Trophoblast cell (in vitro differentiated cells and primary cell): ENCODE measurements at regions not wholly inside any gene's neighbourhood (a gene's known extent, or its start where the extent isn't known, plus 50 kb on each side); places are given as distances from the start of the nearest gene placed in this dataset.

Source experiments
- DNase-seq, 2 donors: peaks; one replicate each; pipeline ENCODE4 v3.0.0-alpha.2; 2016
- H2AFZ ChIP-seq: 2 replicates; pipeline ENCODE4 v1.6.1; 2013; ENCODE audit warnings: low read length, moderate library complexity, mild to moderate bottlenecking; ENCODE audit not compliant: insufficient read depth, poor library complexity
- H2AK5ac ChIP-seq: 2 replicates; pipeline ENCODE4 v1.6.1; 2013; ENCODE audit warnings: mild to moderate bottlenecking, low read length
- H2BK120ac ChIP-seq: 2 replicates; pipeline ENCODE4 v1.6.1; 2013; ENCODE audit warnings: low read length, mild to moderate bottlenecking, moderate library complexity; ENCODE audit not compliant: insufficient read depth, poor library complexity
- H2BK12ac ChIP-seq: 2 replicates; pipeline ENCODE4 v1.6.1; 2013; ENCODE audit warnings: mild to moderate bottlenecking, low read length, moderate library complexity
- H2BK5ac ChIP-seq: 2 replicates; pipeline ENCODE4 v1.6.1; 2013; ENCODE audit warnings: low read length, low read depth, moderate library complexity, mild to moderate bottlenecking; ENCODE audit not compliant: poor library complexity
- H3K14ac ChIP-seq: 2 replicates; pipeline ENCODE4 v1.6.1; 2013; ENCODE audit warnings: mild to moderate bottlenecking, low read length
- H3K18ac ChIP-seq: 2 replicates; pipeline ENCODE4 v1.6.1; 2013; ENCODE audit warnings: mild to moderate bottlenecking, low read length
- H3K23ac ChIP-seq: 2 replicates; pipeline ENCODE4 v1.6.1; 2013; ENCODE audit warnings: low read length
- H3K27ac ChIP-seq: 2 replicates; pipeline ENCODE4 v1.5.1; 2013; ENCODE audit warnings: low read depth, mild to moderate bottlenecking, inconsistent platforms, low read length, moderate library complexity
- H3K27me3 ChIP-seq: 2 replicates; pipeline ENCODE4 v1.6.1; 2013; ENCODE audit warnings: inconsistent platforms, mild to moderate bottlenecking, low read length, moderate library complexity; ENCODE audit not compliant: insufficient read depth
- H3K36me3 ChIP-seq, 2 experiments: 1 replicate in 1 of 2; 2 replicates in 1 of 2; pipeline ENCODE4 v1.6.1; 2013; ENCODE audit warnings: low read length in 2 of 2, mild to moderate bottlenecking in 2 of 2, moderate library complexity in 1 of 2; ENCODE audit not compliant: insufficient read depth in 2 of 2, control insufficient read depth in 1 of 2
- H3K4ac ChIP-seq: 2 replicates; pipeline ENCODE4 v1.6.1; 2013; ENCODE audit warnings: low read depth, mild to moderate bottlenecking, low read length, moderate library complexity
- H3K4me1 ChIP-seq, 2 experiments: 1 replicate in 1 of 2; 2 replicates in 1 of 2; pipeline ENCODE4 v1.6.1; 2013; ENCODE audit warnings: low read length in 2 of 2, mild to moderate bottlenecking in 2 of 2, moderate library complexity in 1 of 2; ENCODE audit not compliant: insufficient read depth in 2 of 2, control insufficient read depth in 1 of 2
- H3K4me2 ChIP-seq: 2 replicates; pipeline ENCODE4 v1.6.1; 2013; ENCODE audit warnings: inconsistent platforms, mild to moderate bottlenecking, low read length, moderate library complexity
- H3K4me3 ChIP-seq: 2 replicates; pipeline ENCODE4 v1.5.1; 2013; ENCODE audit warnings: mild to moderate bottlenecking, low read depth, low read length, inconsistent platforms
- H3K79me1 ChIP-seq: one replicate; pipeline ENCODE4 v1.6.1; 2013; ENCODE audit warnings: low read length
- H3K79me2 ChIP-seq: 2 replicates; pipeline ENCODE4 v1.6.1; 2013; ENCODE audit warnings: low read length, mild to moderate bottlenecking; ENCODE audit not compliant: control insufficient read depth, insufficient read depth, poor library complexity
- H3K9ac ChIP-seq: 2 replicates; pipeline ENCODE4 v1.6.1; 2013; ENCODE audit warnings: mild to moderate bottlenecking, low read length
- H3K9me3 ChIP-seq: 2 replicates; pipeline ENCODE4 v1.6.1; 2013; ENCODE audit warnings: low read depth, mild to moderate bottlenecking, control low read depth, inconsistent platforms, low read length; ENCODE audit not compliant: insufficient read depth
- H4K12ac ChIP-seq: 2 replicates; pipeline ENCODE4 v1.6.1; 2013; ENCODE audit warnings: low read depth, mild to moderate bottlenecking, low read length, moderate library complexity
- H4K8ac ChIP-seq: 2 replicates; pipeline ENCODE4 v1.6.1; 2013; ENCODE audit warnings: low read depth, mild to moderate bottlenecking, low read length, moderate library complexity
- H4K91ac ChIP-seq: one replicate; pipeline ENCODE4 v1.6.1; 2013; ENCODE audit warnings: low read depth, mild to moderate bottlenecking, low read length, moderate library complexity
- WGBS: extraction: QIAGEN DNeasy Blood & Tissue Kit; methylation state at CpG from one replicate; pipeline ENCODE4 v1.1.7; 2013; ENCODE audit warnings: missing lambda C conversion rate; ENCODE audit not compliant: insufficient read length, insufficient coverage; ENCODE audit errors: extremely low coverage; 5-methylcytosine and 5-hydroxymethylcytosine counted together

GRCh38 chr13:84927442-84928169, 871.6 kb downstream of the SLITRK6 start:
- Histone ChIP-seq H3K14ac (no peak overlapping the region), H3K79me2 (no peaks in the 10 kb centered on the region), H3K23ac (no peak overlapping the region), H2AFZ (no peak overlapping the region), H3K4me2 (no peak overlapping the region), H3K4me3 (no peak overlapping the region), H3K9ac (no peak overlapping the region), H4K91ac (no peak overlapping the region), H3K18ac (no peak overlapping the region), H3K79me1 (no peaks in the 10 kb centered on the region), H2BK120ac (no peak overlapping the region), H4K12ac (no peak overlapping the region), H3K36me3 (no peaks in the 10 kb centered on the region), H2BK5ac (no peak overlapping the region), H3K4me1 (no peaks in the 10 kb centered on the region), H3K4ac (no peak overlapping the region), H2BK12ac (no peak overlapping the region), H2AK5ac (no peak overlapping the region), H3K9me3 (no peaks in the 10 kb centered on the region), H3K27me3 (no peaks in the 10 kb centered on the region), H3K27ac (no peak overlapping the region), H4K8ac (no peak overlapping the region)
- DNase-seq: no peak
- no CpG with 5 or more reads among the region's 17 CpGs for WGBS

GRCh38 chr13:84925443-84925842, 873.8 kb downstream of the SLITRK6 start:
- no peak overlapping the region for H3K27ac ChIP-seq
- H3K23ac ChIP-seq: no peak overlapping the region
- H3K4ac ChIP-seq: no peak overlapping the region
- no peak overlapping the region for H2BK5ac ChIP-seq
- H3K18ac ChIP-seq: no peak overlapping the region
- H3K27me3 ChIP-seq: no peaks in the 10 kb centered on the region
- no peak overlapping the region for H4K91ac ChIP-seq
- H2BK120ac ChIP-seq: no peak overlapping the region
- H3K14ac ChIP-seq: no peak overlapping the region
- H3K9me3 ChIP-seq: no peaks in the 10 kb centered on the region
- no peak overlapping the region for H2BK12ac ChIP-seq
- H3K79me1 ChIP-seq: no peaks in the 10 kb centered on the region
- H3K4me2 ChIP-seq: no peak overlapping the region
- no peaks in the 10 kb centered on the region for H3K4me1 ChIP-seq
- no peak overlapping the region for H2AFZ ChIP-seq
- no peak overlapping the region for H4K8ac ChIP-seq
- no peak for DNase-seq
- no peaks in the 10 kb centered on the region for H3K79me2 ChIP-seq
- no peaks in the 10 kb centered on the region for H3K36me3 ChIP-seq
- H4K12ac ChIP-seq: no peak overlapping the region
- no peak overlapping the region for H2AK5ac ChIP-seq
- H3K4me3 ChIP-seq: no peak overlapping the region
- no CpG with 5 or more reads among the region's 4 CpGs for WGBS
- no peak overlapping the region for H3K9ac ChIP-seq

GRCh38 chr13:84923831-84924230, 875.4 kb downstream of the SLITRK6 start:
- H3K27ac ChIP-seq: no peak overlapping the region
- no peaks in the 10 kb centered on the region for H3K9me3 ChIP-seq
- no peak overlapping the region for H4K8ac ChIP-seq
- no peak overlapping the region for H4K12ac ChIP-seq
- no peak overlapping the region for H3K4ac ChIP-seq
- H2AK5ac ChIP-seq: no peak overlapping the region
- H3K36me3 ChIP-seq: no peaks in the 10 kb centered on the region
- H4K91ac ChIP-seq: no peak overlapping the region
- no peak overlapping the region for H2AFZ ChIP-seq
- WGBS: no CpG with 5 or more reads among the region's 1 CpG
- H3K4me3 ChIP-seq: no peak overlapping the region
- H3K9ac ChIP-seq: no peak overlapping the region
- H3K79me1 ChIP-seq: no peaks in the 10 kb centered on the region
- no peak overlapping the region for H2BK120ac ChIP-seq
- no peak overlapping the region for H3K23ac ChIP-seq
- no peak overlapping the region for H3K18ac ChIP-seq
- H3K14ac ChIP-seq: no peak overlapping the region
- H3K27me3 ChIP-seq: no peaks in the 10 kb centered on the region
- H3K4me2 ChIP-seq: no peak overlapping the region
- H2BK12ac ChIP-seq: no peak overlapping the region
- no peaks in the 10 kb centered on the region for H3K79me2 ChIP-seq
- H3K4me1 ChIP-seq: no peaks in the 10 kb centered on the region
- no peak for DNase-seq
- H2BK5ac ChIP-seq: no peak overlapping the region

GRCh38 chr13:84917252-84917878, 881.9 kb downstream of the SLITRK6 start:
- Histone ChIP-seq H3K27me3 (no peaks in the 10 kb centered on the region), H2BK120ac (no peak overlapping the region), H3K79me1 (no peaks in the 10 kb centered on the region), H3K9ac (no peak overlapping the region), H2AK5ac (no peak overlapping the region), H2AFZ (no peak overlapping the region), H3K4me1 (no peaks in the 10 kb centered on the region), H3K18ac (no peak overlapping the region), H4K91ac (no peak overlapping the region), H3K79me2 (no peaks in the 10 kb centered on the region), H3K27ac (no peak overlapping the region), H3K4ac (no peak overlapping the region), H3K36me3 (no peaks in the 10 kb centered on the region), H4K12ac (no peak overlapping the region), H3K4me2 (no peak overlapping the region), H2BK5ac (no peak overlapping the region), H3K4me3 (no peak overlapping the region), H3K9me3 (no peaks in the 10 kb centered on the region), H3K23ac (no peak overlapping the region), H2BK12ac (no peak overlapping the region), H4K8ac (no peak overlapping the region), H3K14ac (no peak overlapping the region)
- WGBS: no CpG with 5 or more reads among the region's 4 CpGs
- DNase-seq: peak in 1 of 2 donors; percentile 57
